WERI-Rb-1 (cell line): ENCODE measurements at regions not wholly inside any gene's neighbourhood (a gene's known extent, or its start where the extent isn't known, plus 50 kb on each side); places are given as distances from the start of the nearest gene placed in this dataset.
"Not testable (repeated sequence)": the region's sequence is repeated elsewhere in the genome, so short reads cannot be mapped to it uniquely, and the experiment has no call there.

Source experiments
- DNase-seq: peaks from one replicate; pipeline ENCODE4 v3.0.0-alpha.2; 2020
- H3K27ac ChIP-seq: fragments of 250-450 bp; sonication (Bioruptor Pico); 2 replicates; pipeline ENCODE4 v1.5.1; 2020; ENCODE audit warnings: mild to moderate bottlenecking, moderate library complexity
- H3K27me3 ChIP-seq: fragments of 250-450 bp; sonication (Bioruptor Pico); 2 replicates; pipeline ENCODE4 v1.5.1; 2021; ENCODE audit warnings: mild to moderate bottlenecking, low read depth, moderate library complexity; ENCODE audit not compliant: insufficient read depth, severe bottlenecking
- H3K36me3 ChIP-seq: fragments of 250-450 bp; sonication (Bioruptor Pico); 2 replicates; pipeline ENCODE4 v1.5.1; 2020; ENCODE audit warnings: mild to moderate bottlenecking, moderate library complexity
- H3K4me3 ChIP-seq: 2 replicates; pipeline ENCODE4 v1.5.1; 2011; ENCODE audit warnings: low read depth, mild to moderate bottlenecking, control low read depth, low read length
- H3K9me3 ChIP-seq: fragments of 250-450 bp; sonication (Bioruptor Pico); 2 replicates; pipeline ENCODE4 v1.5.1; 2021; ENCODE audit warnings: mild to moderate bottlenecking, moderate library complexity; ENCODE audit not compliant: severe bottlenecking
- TF ChIP-seq, protein P1 (sequence below): IDR thresholded peaks from 2 replicates; pipeline ENCODE4 v1.5.1; 2011; ENCODE audit warnings: low read depth, mild to moderate bottlenecking, control low read depth, inconsistent platforms, low read length

DNA sequence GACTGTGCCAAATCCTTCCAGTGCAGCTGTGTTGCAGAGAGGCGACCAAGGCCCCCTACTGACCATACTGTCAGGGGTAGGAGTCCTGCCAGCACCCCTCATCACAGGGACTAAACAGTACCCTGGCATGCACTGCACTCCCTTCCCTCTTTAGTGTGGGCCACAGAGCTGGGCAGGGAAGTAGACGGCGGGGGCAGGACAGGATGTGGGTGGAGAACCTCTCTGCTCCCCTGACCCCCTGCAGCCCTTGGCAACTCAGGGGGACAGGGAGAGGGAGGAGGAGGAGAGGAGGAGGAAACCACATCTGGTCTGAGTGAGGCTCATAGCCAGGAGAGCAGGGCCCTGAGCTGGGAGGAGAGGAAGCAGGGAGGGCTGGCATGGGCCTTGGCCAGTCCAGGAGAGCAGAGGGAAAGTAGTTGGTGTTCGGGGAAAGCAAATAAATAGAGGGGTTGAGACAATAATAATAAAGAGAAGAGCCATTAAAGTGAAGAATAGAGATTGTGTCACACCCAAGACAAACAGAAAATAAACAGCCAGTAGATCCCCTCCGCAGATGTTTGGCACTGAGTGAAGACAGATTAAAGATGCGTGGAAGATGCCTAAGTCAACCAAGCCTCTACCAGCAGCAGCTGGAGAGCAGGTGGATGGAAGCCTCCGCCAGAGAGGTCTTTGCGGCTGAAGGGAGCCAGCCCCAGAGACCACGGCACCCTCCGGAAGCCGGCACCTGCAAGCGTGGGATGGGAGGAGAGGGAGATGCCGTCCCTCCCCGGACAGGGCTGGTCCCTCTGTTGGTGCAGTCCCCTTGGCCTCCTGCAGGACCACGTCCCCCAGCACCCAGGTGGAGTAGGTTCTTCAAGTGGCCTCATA, 61.5 kb downstream of the RPUSD4 start:
- Histone ChIP-seq H3K36me3 (no peaks in the 10 kb centered on the region), H3K27me3 (no peaks in the 10 kb centered on the region), H3K9me3 (peaks cover 9% of the 10 kb centered on the region), H3K27ac (no peak overlapping the region), H3K4me3 (no peak overlapping the region)
- TF ChIP-seq, protein P1, sequence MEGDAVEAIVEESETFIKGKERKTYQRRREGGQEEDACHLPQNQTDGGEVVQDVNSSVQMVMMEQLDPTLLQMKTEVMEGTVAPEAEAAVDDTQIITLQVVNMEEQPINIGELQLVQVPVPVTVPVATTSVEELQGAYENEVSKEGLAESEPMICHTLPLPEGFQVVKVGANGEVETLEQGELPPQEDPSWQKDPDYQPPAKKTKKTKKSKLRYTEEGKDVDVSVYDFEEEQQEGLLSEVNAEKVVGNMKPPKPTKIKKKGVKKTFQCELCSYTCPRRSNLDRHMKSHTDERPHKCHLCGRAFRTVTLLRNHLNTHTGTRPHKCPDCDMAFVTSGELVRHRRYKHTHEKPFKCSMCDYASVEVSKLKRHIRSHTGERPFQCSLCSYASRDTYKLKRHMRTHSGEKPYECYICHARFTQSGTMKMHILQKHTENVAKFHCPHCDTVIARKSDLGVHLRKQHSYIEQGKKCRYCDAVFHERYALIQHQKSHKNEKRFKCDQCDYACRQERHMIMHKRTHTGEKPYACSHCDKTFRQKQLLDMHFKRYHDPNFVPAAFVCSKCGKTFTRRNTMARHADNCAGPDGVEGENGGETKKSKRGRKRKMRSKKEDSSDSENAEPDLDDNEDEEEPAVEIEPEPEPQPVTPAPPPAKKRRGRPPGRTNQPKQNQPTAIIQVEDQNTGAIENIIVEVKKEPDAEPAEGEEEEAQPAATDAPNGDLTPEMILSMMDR: 0 out of 2 replicates have a peak, but pooled peaks have one; percentile 10
- DNase-seq: no peak

DNA sequence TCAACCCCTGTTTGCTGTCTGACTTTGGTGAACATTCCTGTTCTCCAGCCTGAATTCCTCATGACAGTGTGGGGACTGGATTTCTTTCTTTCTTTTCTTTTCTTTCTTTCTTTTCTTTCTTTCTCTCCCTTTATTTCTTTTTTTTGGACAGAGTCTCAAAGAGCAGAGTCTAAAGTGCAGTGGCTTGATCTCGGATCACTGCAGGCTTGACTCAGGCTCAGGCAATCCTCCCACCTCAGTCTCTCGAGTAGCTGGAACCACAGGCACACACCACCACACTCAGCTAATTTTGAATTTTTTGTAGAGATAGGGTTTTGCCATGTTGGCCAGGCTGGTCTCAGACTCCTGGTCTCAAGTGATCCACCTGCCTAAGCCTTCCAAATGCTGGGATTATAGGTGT, 63.1 kb downstream of the RPUSD4 start:
- Histone ChIP-seq H3K9me3 (peaks cover 9% of the 10 kb centered on the region), H3K36me3 (no peaks in the 10 kb centered on the region), H3K4me3 (no peak overlapping the region), H3K27me3 (no peaks in the 10 kb centered on the region), H3K27ac (peak overlapping the region; percentile 88)
- no peak for DNase-seq
- TF ChIP-seq, protein P1: no peak

DNA sequence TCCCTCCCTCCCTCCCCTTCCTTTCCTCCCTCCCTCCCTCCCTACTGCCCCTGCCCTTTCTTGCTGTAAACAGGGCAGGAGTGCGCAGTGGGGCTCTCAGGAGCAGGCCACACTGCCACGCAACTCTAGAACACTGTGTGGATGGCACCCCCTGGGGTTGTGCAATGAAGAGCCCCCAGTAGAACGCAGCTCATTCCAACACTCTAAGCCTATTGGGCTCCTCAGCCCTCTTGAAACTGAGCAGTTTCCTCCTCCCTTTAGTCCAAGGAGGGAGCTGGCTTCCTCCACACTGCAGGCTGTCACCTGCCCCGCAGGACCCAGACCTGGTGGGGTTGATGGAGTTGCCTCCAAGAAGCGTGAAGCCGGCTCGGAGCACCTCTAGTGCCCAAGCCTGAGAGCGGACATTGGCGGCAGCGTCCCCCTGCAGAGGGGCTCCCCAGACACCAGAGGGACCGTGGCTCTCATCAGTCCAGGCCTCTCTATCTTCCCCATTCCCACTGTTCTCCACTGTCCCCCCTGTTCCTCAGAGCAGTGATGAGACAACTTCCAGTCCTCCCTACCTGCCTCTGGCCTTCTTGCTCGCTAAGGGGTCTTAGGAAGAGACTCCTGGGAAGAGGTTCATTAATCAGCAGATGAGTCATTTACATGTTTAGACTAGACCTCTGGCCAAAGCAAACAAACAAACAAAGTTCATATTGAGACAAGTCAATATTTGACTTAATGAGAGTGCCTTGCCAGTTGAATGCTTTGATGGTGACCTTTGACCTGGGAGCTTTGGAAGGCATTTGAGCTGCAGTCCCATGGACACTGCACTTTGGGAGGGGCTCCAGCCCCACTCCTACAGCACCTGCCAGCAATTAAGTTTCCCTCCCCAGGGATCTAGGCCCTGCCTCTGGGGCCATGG, 64.0 kb downstream of the RPUSD4 start:
- Histone ChIP-seq H3K4me3 (no peak overlapping the region), H3K27me3 (no peaks in the 10 kb centered on the region), H3K36me3 (no peaks in the 10 kb centered on the region), H3K27ac (peak overlapping the region; percentile 88), H3K9me3 (peaks cover 9% of the 10 kb centered on the region)
- no peak for DNase-seq
- TF ChIP-seq, protein P1: 0 out of 2 replicates have a peak, but pooled peaks have one; percentile 9

DNA sequence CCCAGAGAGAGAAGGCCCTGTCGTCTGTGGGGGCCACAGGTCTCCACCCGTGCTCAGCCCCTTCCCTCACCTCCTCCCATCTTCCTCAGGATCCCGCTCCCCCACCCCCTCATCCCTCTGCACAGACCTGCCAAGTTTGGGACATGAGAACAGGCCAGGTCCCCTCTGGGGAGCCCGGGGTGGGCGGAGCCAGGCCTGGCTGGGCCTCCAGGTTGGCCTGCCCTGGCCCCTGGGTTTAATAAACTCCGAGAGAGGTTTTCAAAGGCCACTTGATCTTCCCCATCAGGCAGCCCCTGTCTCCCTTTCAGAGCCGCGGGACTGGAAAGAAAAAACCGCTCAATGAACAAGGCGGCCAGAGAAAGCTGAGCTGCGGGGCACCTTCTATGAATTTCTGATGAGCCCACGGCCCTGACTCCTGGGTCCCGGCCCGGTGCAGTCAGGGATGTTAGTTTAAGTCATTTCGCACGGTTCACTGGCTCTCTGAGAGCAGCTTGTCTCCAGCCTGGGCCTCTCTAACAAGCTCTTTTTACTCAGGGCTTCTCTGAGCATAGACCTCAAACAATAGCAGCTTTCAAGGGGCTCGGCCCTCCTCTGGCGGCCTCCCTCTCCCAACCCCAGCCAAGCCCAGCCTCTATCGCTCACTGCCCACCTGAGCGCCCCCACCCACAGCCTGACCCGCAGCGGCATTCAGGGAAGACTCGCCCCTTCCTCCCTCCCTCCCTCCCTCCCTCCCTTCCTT, 64.8 kb downstream of the RPUSD4 start:
- TF ChIP-seq, protein P1: no peak
- Histone ChIP-seq H3K36me3 (no peaks in the 10 kb centered on the region), H3K27me3 (no peaks in the 10 kb centered on the region), H3K4me3 (peak overlapping the region; percentile 18), H3K27ac (peak overlapping the region; percentile 88), H3K9me3 (peaks cover 3% of the 10 kb centered on the region)
- peak; percentile 69 for DNase-seq

DNA sequence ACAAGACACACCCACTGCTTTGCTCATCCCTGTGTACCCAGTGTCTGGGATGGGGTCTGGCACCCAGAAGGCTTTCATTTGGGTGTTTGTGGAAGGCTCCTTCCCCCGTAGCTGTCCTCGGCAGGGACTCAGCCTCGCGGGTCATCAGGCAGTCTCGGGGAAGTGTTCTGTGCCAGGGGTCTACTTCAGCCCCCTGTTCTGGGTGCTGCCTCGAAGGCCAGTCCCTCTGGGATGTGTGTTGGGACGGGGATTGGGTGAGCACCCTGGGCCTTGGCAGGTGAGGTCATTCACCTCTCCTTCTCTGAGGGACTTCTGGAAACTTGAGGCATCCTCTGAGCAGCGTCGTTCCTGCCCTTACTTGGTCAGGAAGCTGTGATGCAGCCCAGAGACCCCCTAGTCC, 65.5 kb downstream of the RPUSD4 start:
- peak overlapping the region; percentile 88 for H3K27ac ChIP-seq
- H3K4me3 ChIP-seq: no peak overlapping the region
- H3K36me3 ChIP-seq: no peaks in the 10 kb centered on the region
- no peaks in the 10 kb centered on the region for H3K9me3 ChIP-seq
- TF ChIP-seq, protein P1: no peak
- H3K27me3 ChIP-seq: no peaks in the 10 kb centered on the region
- no peak for DNase-seq

DNA sequence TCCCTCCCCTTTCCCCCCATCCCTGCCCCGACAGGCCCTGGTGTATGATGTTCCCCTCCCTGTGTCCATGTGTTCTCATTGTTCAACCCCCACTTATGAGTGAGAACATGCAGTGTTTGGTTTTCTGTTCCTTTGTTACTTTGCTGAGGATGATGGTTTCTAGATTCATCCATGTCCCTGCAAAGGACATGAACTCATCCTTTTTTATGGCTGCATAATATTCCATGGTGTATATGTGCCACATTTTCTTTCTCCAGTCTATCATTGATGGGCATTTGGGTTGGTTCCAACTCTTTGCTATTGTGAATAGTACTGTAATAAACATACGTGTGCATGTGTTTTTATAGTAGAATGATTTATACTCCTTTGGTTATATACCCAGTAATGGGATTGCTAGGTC, 68.0 kb downstream of the RPUSD4 start:
- H3K9me3 ChIP-seq, H3K36me3 ChIP-seq: not testable (repeated sequence)

More for the DNA sequence above, 68.0 kb downstream of the RPUSD4 start:
- H3K4me3 ChIP-seq, DNase-seq, H3K27ac ChIP-seq, H3K27me3 ChIP-seq: not testable (repeated sequence)
